ENCODE measurements at regions not wholly inside any gene's neighbourhood (a gene's known extent, or its start where the extent isn't known, plus 50 kb on each side); places are given as distances from the start of the nearest gene placed in this dataset.
A peak's percentile ranks its signal among the peaks of the same experiment; 100 is the strongest.
"Not testable (repeated sequence)": the region's sequence is repeated elsewhere in the genome, so short reads cannot be mapped to it uniquely, and the experiment has no call there.

- no peak for DNase-seq (ENCODE audit: low read depth)
- no peak overlapping the region for H3K4me3 ChIP-seq (replicated peaks; ENCODE audit: low read depth, low read length)
- TF ChIP-seq, protein P1, sequence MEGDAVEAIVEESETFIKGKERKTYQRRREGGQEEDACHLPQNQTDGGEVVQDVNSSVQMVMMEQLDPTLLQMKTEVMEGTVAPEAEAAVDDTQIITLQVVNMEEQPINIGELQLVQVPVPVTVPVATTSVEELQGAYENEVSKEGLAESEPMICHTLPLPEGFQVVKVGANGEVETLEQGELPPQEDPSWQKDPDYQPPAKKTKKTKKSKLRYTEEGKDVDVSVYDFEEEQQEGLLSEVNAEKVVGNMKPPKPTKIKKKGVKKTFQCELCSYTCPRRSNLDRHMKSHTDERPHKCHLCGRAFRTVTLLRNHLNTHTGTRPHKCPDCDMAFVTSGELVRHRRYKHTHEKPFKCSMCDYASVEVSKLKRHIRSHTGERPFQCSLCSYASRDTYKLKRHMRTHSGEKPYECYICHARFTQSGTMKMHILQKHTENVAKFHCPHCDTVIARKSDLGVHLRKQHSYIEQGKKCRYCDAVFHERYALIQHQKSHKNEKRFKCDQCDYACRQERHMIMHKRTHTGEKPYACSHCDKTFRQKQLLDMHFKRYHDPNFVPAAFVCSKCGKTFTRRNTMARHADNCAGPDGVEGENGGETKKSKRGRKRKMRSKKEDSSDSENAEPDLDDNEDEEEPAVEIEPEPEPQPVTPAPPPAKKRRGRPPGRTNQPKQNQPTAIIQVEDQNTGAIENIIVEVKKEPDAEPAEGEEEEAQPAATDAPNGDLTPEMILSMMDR (IDR thresholded peaks at IDR 0.05; ENCODE audit: low read length, missing control alignments), result no peak
These were observed 509.8 kb upstream of the TLE4 start for GRCh38 chr9:79061752-79062616.

DNA sequence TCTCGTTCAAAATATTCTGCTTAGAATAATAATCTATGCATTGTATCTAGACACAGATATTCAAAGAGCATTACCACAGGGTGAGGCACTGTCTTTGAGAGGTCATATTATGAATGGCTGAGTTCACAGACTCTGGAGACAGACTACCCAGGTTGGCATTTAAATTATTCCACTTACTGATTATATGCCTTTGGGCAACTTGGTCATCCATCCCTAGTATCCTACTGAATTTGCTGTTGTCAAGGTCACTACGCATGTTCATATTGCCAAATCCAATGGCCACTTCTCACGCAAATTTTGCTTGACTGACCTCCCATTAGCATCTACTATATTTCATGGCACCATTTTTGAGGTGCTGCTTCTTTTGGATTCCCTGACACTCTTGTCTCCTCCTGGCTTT is 498.6 kb upstream of the TLE4 start:
- DNase-seq (ENCODE audit: low read depth), result no peak
- TF ChIP-seq, protein P1 (IDR thresholded peaks at IDR 0.05; ENCODE audit: low read length, missing control alignments), result no peak
- no peak overlapping the region for H3K4me3 ChIP-seq (replicated peaks; ENCODE audit: low read depth, low read length)

DNA sequence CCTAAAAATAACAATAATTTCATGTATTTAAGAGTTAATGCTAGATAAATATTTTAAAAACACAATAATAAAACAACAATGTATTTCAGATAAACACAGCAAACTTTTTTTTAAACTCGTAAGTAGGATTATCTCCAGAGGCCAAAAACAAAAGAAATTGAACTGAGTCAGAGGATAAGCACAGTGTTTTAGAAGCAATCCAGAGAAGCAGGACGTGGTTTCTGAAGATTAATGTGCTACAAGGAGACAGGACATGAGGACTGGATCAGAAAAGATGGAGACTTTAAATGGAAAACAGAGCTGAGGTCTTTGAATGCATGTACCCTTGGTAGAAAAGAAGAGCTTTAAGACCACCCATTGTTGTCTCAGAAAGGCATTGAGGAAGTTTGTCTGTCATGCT is 491.2 kb upstream of the TLE4 start:
- H3K4me3 ChIP-seq (replicated peaks; ENCODE audit: low read depth, low read length), result no peak overlapping the region
- peak; percentile 3 for DNase-seq (ENCODE audit: low read depth)
- TF ChIP-seq, protein P1 (IDR thresholded peaks at IDR 0.05; ENCODE audit: low read length, missing control alignments), result no peak

- TF ChIP-seq, protein P1 (IDR thresholded peaks at IDR 0.05; ENCODE audit: low read length, missing control alignments), result no peak
- no peak for DNase-seq (ENCODE audit: low read depth)
- H3K4me3 ChIP-seq (replicated peaks; ENCODE audit: low read depth, low read length), result no peak overlapping the region
These were observed 488.1 kb upstream of the TLE4 start for GRCh38 chr9:79083621-79084020.

GRCh38 chr9:79087133-79087532 is 484.6 kb upstream of the TLE4 start:
- TF ChIP-seq, protein P1 (IDR thresholded peaks at IDR 0.05; ENCODE audit: low read length, missing control alignments), result no peak
- H3K4me3 ChIP-seq (replicated peaks; ENCODE audit: low read depth, low read length), result no peak overlapping the region
- no peak for DNase-seq (ENCODE audit: low read depth)

DNA sequence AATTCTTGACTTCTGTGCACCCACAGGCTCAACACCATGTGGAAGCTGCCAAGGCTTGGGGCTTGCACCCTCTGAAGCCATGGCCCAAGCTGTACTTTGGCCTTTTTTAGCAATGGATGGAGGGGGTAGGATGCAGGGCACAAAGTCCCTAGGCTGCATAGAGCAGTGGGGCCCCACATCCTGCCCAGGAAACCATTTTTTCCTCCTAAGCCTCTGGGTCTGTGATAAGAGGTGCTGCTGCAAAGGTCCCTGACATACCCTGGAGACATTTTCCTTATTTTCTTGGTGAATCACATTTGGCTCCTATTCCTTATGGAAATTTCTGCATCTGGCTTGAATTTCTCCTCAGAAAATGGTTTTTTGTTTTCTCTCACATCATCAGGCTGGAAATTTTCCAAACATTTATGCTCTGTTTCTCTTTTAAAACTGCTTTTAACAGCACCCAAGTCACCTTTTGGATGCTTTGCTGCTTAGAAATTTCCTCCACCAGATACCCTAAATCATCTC is 482.7 kb upstream of the TLE4 start:
- H3K4me3 ChIP-seq (replicated peaks; ENCODE audit: low read depth, low read length), result no peak overlapping the region
- no peak for DNase-seq (ENCODE audit: low read depth)
- TF ChIP-seq, protein P1 (IDR thresholded peaks at IDR 0.05; ENCODE audit: low read length, missing control alignments), result no peak

GRCh38 chr9:79089851-79090250 is 481.9 kb upstream of the TLE4 start:
- DNase-seq (ENCODE audit: low read depth); H3K4me3 ChIP-seq (replicated peaks; ENCODE audit: low read depth, low read length): not testable (repeated sequence)

- H3K4me3 ChIP-seq (replicated peaks; ENCODE audit: low read depth, low read length); DNase-seq (ENCODE audit: low read depth): not testable (repeated sequence)
These were observed 468.5 kb upstream of the TLE4 start for GRCh38 chr9:79103257-79103656.

Data from fibroblast of pulmonary artery (primary cell).